ENCODE measurements at regions not wholly inside any gene's neighbourhood (a gene's known extent, or its start where the extent isn't known, plus 50 kb on each side); places are given as distances from the start of the nearest gene placed in this dataset.

DNA sequence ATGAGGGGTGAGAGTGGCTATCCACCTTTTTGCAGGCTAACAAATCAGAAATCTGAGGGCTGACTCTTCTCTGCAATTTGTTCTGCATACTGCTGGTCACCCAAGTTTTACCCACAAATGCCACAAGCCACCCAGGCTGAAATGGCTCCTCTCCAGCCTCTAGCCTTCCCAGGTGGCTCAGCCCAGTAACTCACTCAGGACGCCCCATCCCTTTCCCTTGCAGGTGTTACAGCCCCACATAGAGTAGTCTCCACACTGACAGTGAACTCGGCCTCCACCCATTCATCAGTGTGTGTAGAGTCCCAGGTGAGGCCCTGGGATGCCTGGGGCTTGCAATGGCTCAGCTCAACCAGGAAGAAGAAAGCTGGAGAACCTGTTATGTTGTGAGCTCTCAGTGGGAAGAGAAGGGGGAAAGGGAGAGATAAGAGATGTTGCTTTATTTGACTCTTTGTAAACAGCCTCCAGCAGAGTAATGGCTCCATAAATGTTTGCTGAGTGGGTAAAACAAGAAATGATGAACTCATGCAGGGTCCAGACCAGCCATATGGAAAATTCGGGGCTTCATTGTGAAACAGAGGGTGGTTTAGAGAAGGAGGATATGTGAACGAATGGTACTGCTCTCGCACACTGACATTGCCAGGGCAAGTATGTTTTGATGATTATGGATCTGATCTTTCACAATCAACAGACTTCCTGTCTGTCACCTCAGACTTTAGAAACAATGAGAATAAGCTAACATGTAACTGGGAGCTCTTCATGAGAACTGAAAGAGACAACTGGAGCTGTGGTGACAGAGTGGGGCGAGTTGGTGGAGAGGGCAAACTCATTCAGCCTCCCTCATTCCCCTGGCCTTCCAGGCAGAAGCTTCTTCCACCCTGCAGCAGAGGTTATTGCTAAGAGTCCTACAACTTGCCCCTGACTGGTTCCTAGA is 74.2 kb upstream of the RFC3 start:
- TF ChIP-seq EZH2 (IDR thresholded peaks at IDR 0.05; ENCODE audit: borderline replicate concordance, low read depth, low read length, poor library complexity, severe bottlenecking): no peak
- TF ChIP-seq, protein P1, sequence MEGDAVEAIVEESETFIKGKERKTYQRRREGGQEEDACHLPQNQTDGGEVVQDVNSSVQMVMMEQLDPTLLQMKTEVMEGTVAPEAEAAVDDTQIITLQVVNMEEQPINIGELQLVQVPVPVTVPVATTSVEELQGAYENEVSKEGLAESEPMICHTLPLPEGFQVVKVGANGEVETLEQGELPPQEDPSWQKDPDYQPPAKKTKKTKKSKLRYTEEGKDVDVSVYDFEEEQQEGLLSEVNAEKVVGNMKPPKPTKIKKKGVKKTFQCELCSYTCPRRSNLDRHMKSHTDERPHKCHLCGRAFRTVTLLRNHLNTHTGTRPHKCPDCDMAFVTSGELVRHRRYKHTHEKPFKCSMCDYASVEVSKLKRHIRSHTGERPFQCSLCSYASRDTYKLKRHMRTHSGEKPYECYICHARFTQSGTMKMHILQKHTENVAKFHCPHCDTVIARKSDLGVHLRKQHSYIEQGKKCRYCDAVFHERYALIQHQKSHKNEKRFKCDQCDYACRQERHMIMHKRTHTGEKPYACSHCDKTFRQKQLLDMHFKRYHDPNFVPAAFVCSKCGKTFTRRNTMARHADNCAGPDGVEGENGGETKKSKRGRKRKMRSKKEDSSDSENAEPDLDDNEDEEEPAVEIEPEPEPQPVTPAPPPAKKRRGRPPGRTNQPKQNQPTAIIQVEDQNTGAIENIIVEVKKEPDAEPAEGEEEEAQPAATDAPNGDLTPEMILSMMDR (conservative IDR thresholded peaks at IDR 0.05; ENCODE audit: low read depth, low read length): no peak
